HG02852 (cell line): ENCODE measurements at regions not wholly inside any gene's neighbourhood (a gene's known extent, or its start where the extent isn't known, plus 50 kb on each side); places are given as distances from the start of the nearest gene placed in this dataset.

Experiments
- ATAC-seq: cut with Tn5 transposase; IDR thresholded peaks from one replicate; pipeline ENCODE4 v1.9.1; 2021; ENCODE audit warnings: mild to moderate bottlenecking, moderate library complexity; ENCODE audit not compliant: unreplicated experiment

GRCh38 chr1:106879538-106879937, 176.9 kb upstream of the PRMT6 start:
- ATAC-seq: no peak

GRCh38 chr1:106880226-106880625, 176.2 kb upstream of the PRMT6 start:
- ATAC-seq: no peak

GRCh38 chr1:106883208-106883607, 173.3 kb upstream of the PRMT6 start:
- no peak for ATAC-seq

- ATAC-seq: no peak
Measured at GRCh38 chr1:106889059-106889458, 167.4 kb upstream of the PRMT6 start.

- ATAC-seq: no peak
Measured at GRCh38 chr1:106889583-106889982, 166.9 kb upstream of the PRMT6 start.

- ATAC-seq: no peak
Measured at GRCh38 chr1:106897976-106898375, 158.5 kb upstream of the PRMT6 start.

GRCh38 chr1:106899644-106900043, 156.8 kb upstream of the PRMT6 start:
- ATAC-seq: no peak

GRCh38 chr1:106907795-106908194, 148.7 kb upstream of the PRMT6 start:
- peak; percentile 100 for ATAC-seq

GRCh38 chr1:106908689-106909088, 147.8 kb upstream of the PRMT6 start:
- no peak for ATAC-seq

- ATAC-seq: no peak
Measured at GRCh38 chr1:106910798-106911197, 145.7 kb upstream of the PRMT6 start.

GRCh38 chr1:106912131-106912530, 144.3 kb upstream of the PRMT6 start:
- no peak for ATAC-seq

GRCh38 chr1:106921186-106921585, 135.3 kb upstream of the PRMT6 start:
- no peak for ATAC-seq

GRCh38 chr1:106924360-106924759, 132.1 kb upstream of the PRMT6 start:
- ATAC-seq: no peak

- no peak for ATAC-seq
Measured at GRCh38 chr1:106925750-106926149, 130.7 kb upstream of the PRMT6 start.

GRCh38 chr1:106926803-106927582, 129.5 kb upstream of the PRMT6 start:
- ATAC-seq: no peak

GRCh38 chr1:106937104-106937503, 119.4 kb upstream of the PRMT6 start:
- no peak for ATAC-seq

- no peak for ATAC-seq
Measured at GRCh38 chr1:106944721-106945120, 111.8 kb upstream of the PRMT6 start.

GRCh38 chr1:106952776-106953175, 103.7 kb upstream of the PRMT6 start:
- no peak for ATAC-seq

GRCh38 chr1:106954661-106955229, 101.7 kb upstream of the PRMT6 start:
- no peak for ATAC-seq

GRCh38 chr1:106956721-106957120, 99.8 kb upstream of the PRMT6 start:
- no peak for ATAC-seq

GRCh38 chr1:106957795-106958194, 98.7 kb upstream of the PRMT6 start:
- ATAC-seq: no peak

- peak; percentile 86 for ATAC-seq
Measured at GRCh38 chr1:106960412-106960811, 96.1 kb upstream of the PRMT6 start.

GRCh38 chr1:106961646-106962045, 94.8 kb upstream of the PRMT6 start:
- ATAC-seq: no peak
